IMR-90 (cell line): ENCODE measurements at regions not wholly inside any gene's neighbourhood (a gene's known extent, or its start where the extent isn't known, plus 50 kb on each side); places are given as distances from the start of the nearest gene placed in this dataset.

Source experiments
- ATAC-seq: fragments of 200-7000 bp; cut with Tn5 transposase; 2 replicates; pipeline ENCODE4 v1.9.1; 2020; ENCODE audit warnings: low read depth, mild to moderate bottlenecking, moderate library complexity
- BruUV-seq: library from RNA; stranded (reverse); fragments of 400-500 nt; replicated peaks from 2 replicates; lab custom pipeline; 2021; lab: Mats Ljungman, UMichigan
- CTCF ChIA-PET: fragments of 300-600 bp; formaldehyde crosslinking; extraction: SDS; loops from one replicate; lab custom pipeline; 2021; ENCODE audit warnings: antibody characterized with exemption; lab: Yijun Ruan, JAX
- POLR2A ChIA-PET: fragments of 300-600 bp; sonication (Branson Sonifier 250); formaldehyde crosslinking; loops from one replicate; lab custom pipeline; 2022; ENCODE audit warnings: antibody characterized with exemption; ENCODE audit not compliant: unreplicated experiment; lab: Charles Lee
- DNase-seq: peaks from one replicate; pipeline ENCODE4 v3.0.0; 2013
- H2AFZ ChIP-seq: replicated peaks from 2 replicates; pipeline ENCODE3; 2013; ENCODE audit warnings: low read length, mild to moderate bottlenecking; ENCODE audit not compliant: poor library complexity
- H2AK5ac ChIP-seq: 2 replicates; pipeline ENCODE4 v1.6.1; 2013; ENCODE audit warnings: low read depth, low read length, inconsistent platforms
- H2AK9ac ChIP-seq: replicated peaks from 2 replicates; pipeline ENCODE3; 2013; ENCODE audit warnings: mild to moderate bottlenecking, low read depth, low read length, moderate library complexity; ENCODE audit not compliant: poor library complexity
- H2BK120ac ChIP-seq: 2 replicates; pipeline ENCODE4 v1.6.1; 2013; ENCODE audit warnings: low read depth, low read length, inconsistent platforms
- H2BK15ac ChIP-seq: 3 replicates; pipeline ENCODE4 v1.6.1; 2013; ENCODE audit warnings: low read depth, low read length, inconsistent platforms
- H2BK20ac ChIP-seq: 2 replicates; pipeline ENCODE4 v1.6.1; 2013; ENCODE audit warnings: low read depth, mild to moderate bottlenecking, inconsistent platforms, low read length, moderate library complexity
- H2BK5ac ChIP-seq: 2 replicates; pipeline ENCODE4 v1.6.1; 2013; ENCODE audit warnings: mild to moderate bottlenecking, low read depth, low read length, inconsistent platforms; ENCODE audit not compliant: poor library complexity, severe bottlenecking
- H3K14ac ChIP-seq: replicated peaks from 2 replicates; pipeline ENCODE4 v1.6.1; 2013; ENCODE audit warnings: low read depth, low read length, inconsistent platforms
- H3K18ac ChIP-seq: 2 replicates; pipeline ENCODE4 v1.6.1; 2013; ENCODE audit warnings: low read depth, low read length, control low read depth
- H3K23ac ChIP-seq: 2 replicates; pipeline ENCODE4 v1.6.1; 2013; ENCODE audit warnings: low read depth, low read length, inconsistent platforms
- H3K27ac ChIP-seq: 2 replicates; pipeline ENCODE4 v1.5.1; 2013; ENCODE audit warnings: mild to moderate bottlenecking, control low read depth, low read length; ENCODE audit not compliant: insufficient read depth
- H3K27me3 ChIP-seq: 2 replicates; pipeline ENCODE4 v1.6.1; 2013; ENCODE audit warnings: low read length; ENCODE audit not compliant: control insufficient read depth, insufficient read depth
- H3K36me3 ChIP-seq: 2 replicates; pipeline ENCODE4 v1.6.1; 2013; ENCODE audit warnings: low read length, mixed read lengths; ENCODE audit not compliant: control insufficient read depth, insufficient read depth
- H3K4ac ChIP-seq: 2 replicates; pipeline ENCODE4 v1.6.1; 2013; ENCODE audit warnings: low read depth, low read length, inconsistent platforms
- H3K4me1 ChIP-seq: 2 replicates; pipeline ENCODE4 v1.6.1; 2013; ENCODE audit warnings: low read length, mixed read lengths; ENCODE audit not compliant: control insufficient read depth, insufficient read depth
- H3K4me2 ChIP-seq: 2 replicates; pipeline ENCODE4 v1.6.1; 2013; ENCODE audit warnings: low read depth, mild to moderate bottlenecking, control low read depth, low read length, moderate library complexity
- H3K4me3 ChIP-seq: 2 replicates; pipeline ENCODE4 v1.5.1; 2013; ENCODE audit warnings: low read depth, mild to moderate bottlenecking, control low read depth, low read length, moderate library complexity; ENCODE audit not compliant: insufficient read depth
- H3K56ac ChIP-seq: 2 replicates; pipeline ENCODE4 v1.6.1; 2013; ENCODE audit warnings: low read length, inconsistent platforms; ENCODE audit not compliant: insufficient read depth; ENCODE audit errors: extremely low read depth
- H3K79me1 ChIP-seq, 2 experiments: 2 replicates each; pipeline ENCODE4 v1.6.1; 2013; ENCODE audit warnings: low read length in 2 of 2, inconsistent platforms in 1 of 2, low read depth in 1 of 2
- H3K9ac ChIP-seq: 2 replicates; pipeline ENCODE4 v1.6.1; 2013; ENCODE audit warnings: low read depth, low read length, control low read depth
- H3K9me1 ChIP-seq: 2 replicates; pipeline ENCODE4 v1.6.1; 2013; ENCODE audit warnings: low read length, inconsistent platforms; ENCODE audit not compliant: insufficient read depth
- H3K9me3 ChIP-seq: 2 replicates; pipeline ENCODE4 v1.6.1; 2013; ENCODE audit warnings: low read length; ENCODE audit not compliant: control insufficient read depth, insufficient read depth
- H4K20me1 ChIP-seq: 2 replicates; pipeline ENCODE4 v1.6.1; 2013; ENCODE audit warnings: low read length, inconsistent platforms; ENCODE audit not compliant: insufficient read depth
- H4K5ac ChIP-seq: 2 replicates; pipeline ENCODE4 v1.6.1; 2013; ENCODE audit warnings: mild to moderate bottlenecking, low read depth, low read length, control low read depth
- H4K8ac ChIP-seq, 2 experiments: 2 replicates each; pipeline ENCODE4 v1.6.1; 2013; ENCODE audit warnings: low read depth in 2 of 2, low read length in 2 of 2, control low read depth in 1 of 2, inconsistent platforms in 1 of 2
- H4K91ac ChIP-seq: 2 replicates; pipeline ENCODE4 v1.6.1; 2013; ENCODE audit warnings: low read depth, low read length, inconsistent platforms; ENCODE audit not compliant: insufficient read depth
- BHLHE40 ChIP-seq: fragments of 150-350 bp; IDR thresholded peaks from 2 replicates; pipeline ENCODE4 v1.6.1; 2016; ENCODE audit warnings: mild to moderate bottlenecking, low read depth, low read length
- CEBPB ChIP-seq: IDR thresholded peaks from 2 replicates; pipeline ENCODE4 v1.6.1; 2012; ENCODE audit warnings: low read depth, low read length, improper control_type of control experiment
- CHD1 ChIP-seq: IDR thresholded peaks from 2 replicates; pipeline ENCODE4 v1.6.1; 2012; ENCODE audit warnings: low read depth, low read length, improper control_type of control experiment
- FOS ChIP-seq: fragments of 150-350 bp; IDR thresholded peaks from 2 replicates; pipeline ENCODE4 v1.6.1; 2016; ENCODE audit warnings: low read depth, low read length
- MAFK ChIP-seq: IDR thresholded peaks from 2 replicates; pipeline ENCODE4 v1.6.1; 2012; ENCODE audit warnings: low read depth, low read length, improper control_type of control experiment
- MAZ ChIP-seq: IDR thresholded peaks from 2 replicates; pipeline ENCODE4 v1.6.1; 2012; ENCODE audit warnings: low read depth, mild to moderate bottlenecking, low read length, improper control_type of control experiment, moderate library complexity, borderline replicate concordance
- MXI1 ChIP-seq: IDR thresholded peaks from 2 replicates; pipeline ENCODE4 v1.6.1; 2012; ENCODE audit warnings: low read depth, mild to moderate bottlenecking, low read length, moderate library complexity, borderline replicate concordance
- NFE2L2 ChIP-seq: fragments of 150-350 bp; IDR thresholded peaks from 2 replicates; pipeline ENCODE4 v1.6.1; 2016; ENCODE audit warnings: low read depth, mild to moderate bottlenecking, low read length
- POLR2A ChIP-seq: IDR thresholded peaks from 2 replicates; pipeline ENCODE4 v1.6.1; 2012; ENCODE audit warnings: mild to moderate bottlenecking, low read depth, low read length
- RAD21 ChIP-seq: IDR thresholded peaks from 2 replicates; pipeline ENCODE4 v1.6.1; 2012; ENCODE audit warnings: low read length, improper control_type of control experiment
- RCOR1 ChIP-seq: IDR thresholded peaks from 2 replicates; pipeline ENCODE4 v1.6.1; 2012; ENCODE audit warnings: mild to moderate bottlenecking, low read length, improper control_type of control experiment; ENCODE audit not compliant: insufficient replicate concordance
- RFX5 ChIP-seq: IDR thresholded peaks from 2 replicates; pipeline ENCODE4 v1.8.0; 2012; ENCODE audit warnings: low read depth, mild to moderate bottlenecking, low read length, moderate library complexity
- SMC3 ChIP-seq: fragments of 150-350 bp; IDR thresholded peaks from 2 replicates; pipeline ENCODE4 v1.6.1; 2016; ENCODE audit warnings: low read depth, mild to moderate bottlenecking, antibody characterized with exemption, low read length, moderate library complexity
- dilution Hi-C: fragments of 300-500 bp; cut with HindIII; formaldehyde crosslinking; loops from one replicate; pipeline ENCODE4 v1.14.3; 2018; ENCODE audit warnings: low sequenced_read_pairs; ENCODE audit not compliant: unreplicated experiment
- in situ Hi-C: fragments of 300-500 bp; cut with MboI; formaldehyde crosslinking; loops from 3 replicates; pipeline ENCODE4 v1.14.3; 2019; ENCODE audit warnings: low sequenced_read_pairs, inconsistent platforms, mixed read lengths
- intact Hi-C: fragments of 100-400 bp; cut with micrococcal nuclease; formaldehyde crosslinking; loops from 2 replicates; pipeline ENCODE4 v1.10.0; 2022
- TF ChIP-seq, protein P1 (sequence below): conservative IDR thresholded peaks from 2 replicates; pipeline ENCODE4 v1.5.1; 2012; ENCODE audit warnings: mild to moderate bottlenecking, low read depth, low read length, improper control_type of control experiment
- TF ChIP-seq, protein P2 (sequence below): fragments of 150-350 bp; IDR thresholded peaks from 2 replicates; pipeline ENCODE4 v1.6.1; 2016; ENCODE audit warnings: low read depth, mild to moderate bottlenecking, low read length, moderate library complexity, borderline replicate concordance
- TF ChIP-seq, protein P3 (sequence below): fragments of 150-350 bp; IDR thresholded peaks from 2 replicates; pipeline ENCODE4 v1.6.1; 2017; ENCODE audit warnings: mild to moderate bottlenecking, antibody characterized with exemption, low read length, low read depth

- Histone ChIP-seq H3K4ac (no peak overlapping the region), H3K23ac (no peak overlapping the region), H3K18ac (no peak overlapping the region), H4K8ac (no peak overlapping the region), H4K91ac (no peak overlapping the region), H3K56ac (no peak overlapping the region), H2AFZ (no peak overlapping the region), H4K5ac (no peak overlapping the region), H3K27me3 (no peaks in the 10 kb centered on the region), H3K14ac (no peak overlapping the region), H4K20me1 (no peaks in the 10 kb centered on the region), H2BK5ac (no peak overlapping the region), H3K4me3 (no peak overlapping the region), H3K27ac (no peak overlapping the region), H2BK120ac (no peak overlapping the region), H3K4me2 (no peak overlapping the region), H2AK9ac (no peak overlapping the region), H3K9me1 (no peaks in the 10 kb centered on the region), H3K4me1 (no peaks in the 10 kb centered on the region), H3K9me3 (no peaks in the 10 kb centered on the region), H3K79me1 (no peaks in the 10 kb centered on the region), H2BK20ac (no peak overlapping the region), H3K36me3 (no peaks in the 10 kb centered on the region), H2BK15ac (no peak overlapping the region), H3K9ac (no peak overlapping the region), H2AK5ac (no peak overlapping the region)
- dilution Hi-C loops, result no loop called here
- DNase-seq (no peak), ATAC-seq (no peak)
- TF ChIP-seq MAFK (no peak), RAD21 (no peak), RCOR1 (no peak), BHLHE40 (no peak), RFX5 (no peak), MXI1 (no peak), CEBPB (no peak), NFE2L2 (no peak), MAZ (no peak), FOS (no peak), SMC3 (no peak), CHD1 (no peak), POLR2A (no peak)
- TF ChIP-seq, protein P1, sequence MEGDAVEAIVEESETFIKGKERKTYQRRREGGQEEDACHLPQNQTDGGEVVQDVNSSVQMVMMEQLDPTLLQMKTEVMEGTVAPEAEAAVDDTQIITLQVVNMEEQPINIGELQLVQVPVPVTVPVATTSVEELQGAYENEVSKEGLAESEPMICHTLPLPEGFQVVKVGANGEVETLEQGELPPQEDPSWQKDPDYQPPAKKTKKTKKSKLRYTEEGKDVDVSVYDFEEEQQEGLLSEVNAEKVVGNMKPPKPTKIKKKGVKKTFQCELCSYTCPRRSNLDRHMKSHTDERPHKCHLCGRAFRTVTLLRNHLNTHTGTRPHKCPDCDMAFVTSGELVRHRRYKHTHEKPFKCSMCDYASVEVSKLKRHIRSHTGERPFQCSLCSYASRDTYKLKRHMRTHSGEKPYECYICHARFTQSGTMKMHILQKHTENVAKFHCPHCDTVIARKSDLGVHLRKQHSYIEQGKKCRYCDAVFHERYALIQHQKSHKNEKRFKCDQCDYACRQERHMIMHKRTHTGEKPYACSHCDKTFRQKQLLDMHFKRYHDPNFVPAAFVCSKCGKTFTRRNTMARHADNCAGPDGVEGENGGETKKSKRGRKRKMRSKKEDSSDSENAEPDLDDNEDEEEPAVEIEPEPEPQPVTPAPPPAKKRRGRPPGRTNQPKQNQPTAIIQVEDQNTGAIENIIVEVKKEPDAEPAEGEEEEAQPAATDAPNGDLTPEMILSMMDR, result no peak
- TF ChIP-seq, protein P2, sequence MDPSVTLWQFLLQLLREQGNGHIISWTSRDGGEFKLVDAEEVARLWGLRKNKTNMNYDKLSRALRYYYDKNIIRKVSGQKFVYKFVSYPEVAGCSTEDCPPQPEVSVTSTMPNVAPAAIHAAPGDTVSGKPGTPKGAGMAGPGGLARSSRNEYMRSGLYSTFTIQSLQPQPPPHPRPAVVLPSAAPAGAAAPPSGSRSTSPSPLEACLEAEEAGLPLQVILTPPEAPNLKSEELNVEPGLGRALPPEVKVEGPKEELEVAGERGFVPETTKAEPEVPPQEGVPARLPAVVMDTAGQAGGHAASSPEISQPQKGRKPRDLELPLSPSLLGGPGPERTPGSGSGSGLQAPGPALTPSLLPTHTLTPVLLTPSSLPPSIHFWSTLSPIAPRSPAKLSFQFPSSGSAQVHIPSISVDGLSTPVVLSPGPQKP, result no peak
- TF ChIP-seq, protein P3, sequence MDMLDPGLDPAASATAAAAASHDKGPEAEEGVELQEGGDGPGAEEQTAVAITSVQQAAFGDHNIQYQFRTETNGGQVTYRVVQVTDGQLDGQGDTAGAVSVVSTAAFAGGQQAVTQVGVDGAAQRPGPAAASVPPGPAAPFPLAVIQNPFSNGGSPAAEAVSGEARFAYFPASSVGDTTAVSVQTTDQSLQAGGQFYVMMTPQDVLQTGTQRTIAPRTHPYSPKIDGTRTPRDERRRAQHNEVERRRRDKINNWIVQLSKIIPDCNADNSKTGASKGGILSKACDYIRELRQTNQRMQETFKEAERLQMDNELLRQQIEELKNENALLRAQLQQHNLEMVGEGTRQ, result no peak
- in situ Hi-C loops, result no loop called here
- ChIA-PET POLR2A (no interaction called here), CTCF (no interaction called here)
- BruUV-seq, result no TSS peak
- intact Hi-C loops, result no loop called here
Measured at GRCh38 chr20:39309458-39309857, 347.3 kb downstream of the DHX35 start.
